K562 (cell line): ENCODE measurements at regions not wholly inside any gene's neighbourhood (a gene's known extent, or its start where the extent isn't known, plus 50 kb on each side); places are given as distances from the start of the nearest gene placed in this dataset.

Source experiments
- ATAC-seq: fragments of 200-7000 bp; cut with Tn5 transposase; 3 replicates; pipeline ENCODE4 v1.9.1; 2020; ENCODE audit warnings: moderate library complexity
- BruUV-seq: library from RNA; stranded (reverse); fragments of 400-500 nt; replicated peaks from 2 replicates; lab custom pipeline; 2021; lab: Mats Ljungman, UMichigan
- CTCF ChIA-PET: fragments of 300-600 bp; formaldehyde crosslinking; extraction: SDS; loops from one replicate; lab custom pipeline; 2021; ENCODE audit warnings: low intra/inter-chr PET ratio; lab: Yijun Ruan, JAX
- POLR2A ChIA-PET: fragments of 300-600, 350-650 bp; sonication (Branson Sonifier 250); formaldehyde crosslinking; extraction: SDS; loops from one replicate; lab custom pipeline; 2021; ENCODE audit warnings: antibody characterized with exemption, inconsistent platforms; lab: Yijun Ruan, JAX
- DNase-seq, 4 experiments: peaks; one replicate each; pipeline versions ENCODE4 v3.0.0 to v3.0.0-alpha.2; 2011 to 2018; ENCODE audit warnings: low spot score in 3 of 4, mixed read lengths in 3 of 4; ENCODE audit errors: extremely low read depth in 1 of 4
- FAIRE-seq: peaks from 2 replicates; lab custom pipeline; 2011; peaks lifted over from hg19 to GRCh38; lab: Jason Lieb, UNC
- H2AFZ ChIP-seq: 2 replicates; pipeline ENCODE4 v1.6.0; 2011; ENCODE audit warnings: low read depth, low read length, control low read depth, inconsistent platforms
- H3K27ac ChIP-seq: fragments of 200-600 bp; 3 replicates; pipeline ENCODE4 v1.8.0; 2011; ENCODE audit warnings: low read depth, mild to moderate bottlenecking, control low read depth, inconsistent platforms, low read length, moderate library complexity, mixed read lengths; ENCODE audit errors: extremely low read depth
- H3K27me3 ChIP-seq, 2 experiments: fragments of 300-600 bp in 1 of 2; 2 replicates in 1 of 2; 3 replicates in 1 of 2; pipeline versions ENCODE4 v1.6.0 to v1.8.0; 2011; ENCODE audit warnings: inconsistent platforms in 2 of 2, low read length in 2 of 2, mild to moderate bottlenecking in 1 of 2, mixed read lengths in 1 of 2, moderate library complexity in 1 of 2; ENCODE audit not compliant: control insufficient read depth in 2 of 2, insufficient read depth in 2 of 2
- H3K36me3 ChIP-seq: fragments of 300-600 bp; 3 replicates; pipeline ENCODE4 v1.8.0; 2011; ENCODE audit warnings: mild to moderate bottlenecking, low read length, inconsistent platforms; ENCODE audit not compliant: control insufficient read depth, insufficient read depth
- H3K4me1 ChIP-seq, 2 experiments: fragments of 200-600 bp in 1 of 2; replicated peaks in 1 of 2; 2 replicates in 1 of 2; 3 replicates in 1 of 2; pipeline versions ENCODE4 v1.5.1 to v1.8.0; 2011; ENCODE audit warnings: inconsistent platforms in 2 of 2, low read length in 2 of 2, mild to moderate bottlenecking in 1 of 2, mixed read lengths in 1 of 2, moderate library complexity in 1 of 2; ENCODE audit not compliant: control insufficient read depth in 2 of 2, insufficient read depth in 2 of 2
- H3K4me2 ChIP-seq: 2 replicates; pipeline ENCODE4 v1.6.1; 2011; ENCODE audit warnings: low read length, control low read depth, inconsistent platforms, mixed read lengths; ENCODE audit not compliant: insufficient read depth
- H3K4me3 ChIP-seq: fragments of 200-600 bp; sonication (generic), shearing (Covaris generic); 2 replicates; pipeline ENCODE4 v1.5.1; 2016; ENCODE audit warnings: control low read depth, inconsistent platforms
- H3K79me2 ChIP-seq: fragments of 200-600 bp; 3 replicates; pipeline ENCODE4 v1.8.0; 2011; ENCODE audit warnings: low read length, inconsistent platforms; ENCODE audit not compliant: control insufficient read depth, insufficient read depth
- H3K9ac ChIP-seq, 2 experiments: 2 replicates each; pipeline versions ENCODE4 v1.6.0 to v1.6.1; 2011; ENCODE audit warnings: low read depth in 2 of 2, low read length in 2 of 2, control low read depth in 1 of 2, inconsistent platforms in 1 of 2, mild to moderate bottlenecking in 1 of 2, mixed read lengths in 1 of 2; ENCODE audit not compliant: insufficient read depth in 1 of 2
- H3K9me1 ChIP-seq: one replicate; pipeline ENCODE4 v1.6.0; 2011; ENCODE audit warnings: inconsistent platforms, mild to moderate bottlenecking, low read length, moderate library complexity; ENCODE audit not compliant: control insufficient read depth, insufficient read depth
- H3K9me3 ChIP-seq: replicated peaks from 2 replicates; pipeline ENCODE4 v1.5.1; 2011; ENCODE audit warnings: low read depth, low read length, inconsistent platforms; ENCODE audit not compliant: control insufficient read depth, insufficient read depth
- H4K20me1 ChIP-seq: replicated peaks from 2 replicates; pipeline ENCODE4 v1.6.1; 2011; ENCODE audit warnings: low read length, inconsistent platforms, mixed read lengths; ENCODE audit not compliant: control insufficient read depth, insufficient read depth
- CC2D1A ChIP-seq: fragments of 450-650 bp; IDR thresholded peaks from 2 replicates; pipeline ENCODE4 v1.6.1; 2017; ENCODE audit warnings: mild to moderate bottlenecking
- DIDO1 ChIP-seq: fragments of 450-650 bp; IDR thresholded peaks from 2 replicates; pipeline ENCODE4 v1.6.1; 2016; ENCODE audit warnings: low read depth, missing biosample characterization, missing genetic modification characterization
- EZH2 ChIP-seq: IDR thresholded peaks from 2 replicates; pipeline ENCODE4 v1.6.1; 2012; ENCODE audit warnings: low read depth, mild to moderate bottlenecking, inconsistent platforms, low read length, borderline replicate concordance
- JUN ChIP-seq, 2 experiments: sonication (generic) in 1 of 2; formaldehyde crosslinking in 1 of 2; IDR thresholded peaks; 2 replicates each; pipeline versions ENCODE4 v1.6.1 to v1.8.0; 2012 to 2022; ENCODE audit warnings: borderline replicate concordance in 2 of 2, mild to moderate bottlenecking in 2 of 2, improper control_type of control experiment in 1 of 2, low read depth in 1 of 2, low read length in 1 of 2, missing genetic modification reagents in 1 of 2
- KAT7 ChIP-seq: sonication (generic); formaldehyde crosslinking; IDR thresholded peaks from 2 replicates; pipeline ENCODE4 v1.8.0; 2022; ENCODE audit warnings: missing genetic modification reagents, mild to moderate bottlenecking, borderline replicate concordance
- KHSRP ChIP-seq: fragments of 450-650 bp; IDR thresholded peaks from 2 replicates; pipeline ENCODE4 v1.6.1; 2017
- PCBP2 ChIP-seq: fragments of 200-400 bp; formaldehyde crosslinking; IDR thresholded peaks from 2 replicates; pipeline ENCODE4 v1.6.1; 2018; ENCODE audit warnings: low read length, low read depth, mild to moderate bottlenecking, moderate library complexity; ENCODE audit not compliant: poor library complexity, severe bottlenecking
- PPARD ChIP-seq: fragments of 250-450 bp; sonication (Bioruptor Pico); IDR thresholded peaks from 2 replicates; pipeline ENCODE4 v1.8.0; 2022; ENCODE audit warnings: inconsistent platforms, mild to moderate bottlenecking, moderate library complexity
- PRDM10 ChIP-seq: fragments of 450-650 bp; IDR thresholded peaks from 2 replicates; pipeline ENCODE4 v1.6.1; 2018; ENCODE audit not compliant: partially characterized antibody
- RBM22 ChIP-seq: fragments of 200-400 bp; formaldehyde crosslinking; IDR thresholded peaks from 2 replicates; pipeline ENCODE4 v1.6.1; 2018; ENCODE audit warnings: low read length, low read depth; ENCODE audit not compliant: poor library complexity, severe bottlenecking
- RHOXF2B ChIP-seq: fragments of 250-450 bp; sonication (Bioruptor Pico); conservative IDR thresholded peaks from 2 replicates; pipeline ENCODE4 v1.5.1; 2021
- ZNF253 ChIP-seq: fragments of 250-450 bp; sonication (Bioruptor Pico); conservative IDR thresholded peaks from 2 replicates; pipeline ENCODE4 v1.6.1; 2021; ENCODE audit warnings: mild to moderate bottlenecking
- ZNF3 ChIP-seq: fragments of 250-450 bp; sonication (Bioruptor Pico); IDR thresholded peaks from 2 replicates; pipeline ENCODE4 v1.5.0; 2021; ENCODE audit warnings: mild to moderate bottlenecking, moderate library complexity
- ZNF76 ChIP-seq: fragments of 250-450 bp; sonication (Bioruptor Pico); IDR thresholded peaks from 2 replicates; pipeline ENCODE4 v1.4.0; 2020; ENCODE audit warnings: mild to moderate bottlenecking, moderate library complexity, borderline replicate concordance
- WGBS: fragments of 100-300 bp; shearing (Covaris generic); methylation state at CpG from one replicate; pipeline ENCODE4 v1.1.6; 2016; ENCODE audit warnings: low coverage, mixed read lengths; ENCODE audit not compliant: insufficient coverage; ENCODE audit errors: missing lambda C conversion rate; 5-methylcytosine and 5-hydroxymethylcytosine counted together
- in situ Hi-C: fragments of 300-500 bp; cut with MboI; formaldehyde crosslinking; loops from 4 replicates; pipeline ENCODE4 v1.15.0; 2018; ENCODE audit warnings: inconsistent platforms, mixed read lengths
- intact Hi-C: fragments of 100-400 bp; cut with micrococcal nuclease; formaldehyde crosslinking; loops from 2 replicates; pipeline ENCODE4 v1.14.2; 2022
- TF ChIP-seq, protein P1 (sequence below), 3 experiments: fragments of 200-800 bp in 1 of 3; fragments of 250-450 bp in 1 of 3; fragments of 450-650 bp in 1 of 3; sonication (Bioruptor Pico) in 1 of 3; sonication (Bioruptor generic) in 1 of 3; formaldehyde crosslinking in 1 of 3; IDR thresholded peaks; 2 replicates each; pipeline versions ENCODE4 v1.6.1 to v1.8.0; 2016 to 2022; ENCODE audit warnings: mild to moderate bottlenecking in 2 of 3, missing genetic modification characterization in 2 of 3, missing compliant biosample characterization in 1 of 3, moderate library complexity in 1 of 3

DNA sequence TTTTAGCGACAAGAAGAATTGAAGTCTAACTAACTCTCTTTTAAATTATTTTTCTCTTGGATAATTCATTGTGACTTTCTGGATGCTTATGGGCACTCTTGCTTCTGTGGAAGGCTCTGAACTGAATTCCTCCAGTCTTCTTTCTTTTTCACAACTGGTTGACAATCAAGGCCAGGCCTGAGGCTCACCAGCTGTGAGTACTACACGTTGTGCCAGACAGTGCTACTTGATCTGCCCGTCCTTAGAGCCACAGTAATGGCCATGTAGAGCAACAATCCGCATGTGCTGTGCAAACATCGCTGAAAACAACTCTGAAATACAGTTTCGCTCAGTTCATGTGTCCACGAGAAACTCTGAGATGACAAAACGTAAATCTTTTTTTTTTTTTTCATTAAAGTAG lies 1336.3 kb upstream of the AGA start (continued):
- no peak for TF ChIP-seq PRDM10
- TF ChIP-seq, all 486 proteins: peak for 0

GRCh38 chr4:178781779-178782178 lies 1339.5 kb upstream of the AGA start:
- Histone ChIP-seq H3K79me2 (no peaks in the 10 kb centered on the region), H3K27me3 (no peaks in the 10 kb centered on the region), H3K9me3 (no peaks in the 10 kb centered on the region), H3K36me3 (no peaks in the 10 kb centered on the region), H4K20me1 (no peaks in the 10 kb centered on the region), H3K4me3 (no peak overlapping the region), H2AFZ (no peak overlapping the region), H3K9ac (no peak overlapping the region), H3K4me2 (no peak overlapping the region), H3K9me1 (no peaks in the 10 kb centered on the region), H3K27ac (no peak overlapping the region), H3K4me1 (no peaks in the 10 kb centered on the region)
- no peak for DNase-seq
- BruUV-seq = no TSS peak
- ChIA-PET CTCF (no interaction called here), POLR2A (no interaction called here)
- intact Hi-C loops (no loop called here), in situ Hi-C loops (no loop called here)
- 0% methylated on average over 1 of the region's 1 CpG for WGBS
- ATAC-seq = no peak
- no peak for FAIRE-seq
- no peak for TF ChIP-seq ZNF253 (CRISPR knock-in tag)
- no peak for TF ChIP-seq DIDO1
- no peak for TF ChIP-seq EZH2
- no peak for TF ChIP-seq RBM22
- TF ChIP-seq ZNF3 = no peak
- TF ChIP-seq ZNF76 (CRISPR knock-in tag) = no peak
- no peak for TF ChIP-seq CC2D1A
- no peak for TF ChIP-seq PPARD (CRISPR knock-in tag)
- no peak for TF ChIP-seq KAT7 (CRISPR knock-in tag)
- TF ChIP-seq, protein P1, sequence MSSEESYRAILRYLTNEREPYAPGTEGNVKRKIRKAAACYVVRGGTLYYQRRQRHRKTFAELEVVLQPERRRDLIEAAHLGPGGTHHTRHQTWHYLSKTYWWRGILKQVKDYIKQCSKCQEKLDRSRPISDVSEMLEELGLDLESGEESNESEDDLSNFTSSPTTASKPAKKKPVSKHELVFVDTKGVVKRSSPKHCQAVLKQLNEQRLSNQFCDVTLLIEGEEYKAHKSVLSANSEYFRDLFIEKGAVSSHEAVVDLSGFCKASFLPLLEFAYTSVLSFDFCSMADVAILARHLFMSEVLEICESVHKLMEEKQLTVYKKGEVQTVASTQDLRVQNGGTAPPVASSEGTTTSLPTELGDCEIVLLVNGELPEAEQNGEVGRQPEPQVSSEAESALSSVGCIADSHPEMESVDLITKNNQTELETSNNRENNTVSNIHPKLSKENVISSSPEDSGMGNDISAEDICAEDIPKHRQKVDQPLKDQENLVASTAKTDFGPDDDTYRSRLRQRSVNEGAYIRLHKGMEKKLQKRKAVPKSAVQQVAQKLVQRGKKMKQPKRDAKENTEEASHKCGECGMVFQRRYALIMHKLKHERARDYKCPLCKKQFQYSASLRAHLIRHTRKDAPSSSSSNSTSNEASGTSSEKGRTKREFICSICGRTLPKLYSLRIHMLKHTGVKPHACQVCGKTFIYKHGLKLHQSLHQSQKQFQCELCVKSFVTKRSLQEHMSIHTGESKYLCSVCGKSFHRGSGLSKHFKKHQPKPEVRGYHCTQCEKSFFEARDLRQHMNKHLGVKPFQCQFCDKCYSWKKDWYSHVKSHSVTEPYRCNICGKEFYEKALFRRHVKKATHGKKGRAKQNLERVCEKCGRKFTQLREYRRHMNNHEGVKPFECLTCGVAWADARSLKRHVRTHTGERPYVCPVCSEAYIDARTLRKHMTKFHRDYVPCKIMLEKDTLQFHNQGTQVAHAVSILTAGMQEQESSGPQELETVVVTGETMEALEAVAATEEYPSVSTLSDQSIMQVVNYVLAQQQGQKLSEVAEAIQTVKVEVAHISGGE (CRISPR knock-in tag; IDR thresholded peaks at IDR 0.05) = no peak
- TF ChIP-seq RHOXF2B = no peak
- TF ChIP-seq KHSRP = no peak
- TF ChIP-seq JUN (IDR thresholded peaks at IDR 0.05; ENCODE audit: borderline replicate concordance, low read depth, low read length) = no peak
- no peak for TF ChIP-seq JUN (CRISPR knock-in tag; IDR thresholded peaks at IDR 0.05; ENCODE audit: borderline replicate concordance)
- no peak for TF ChIP-seq PCBP2
